Epithelial cell of proximal tubule (primary cell): ENCODE measurements at regions not wholly inside any gene's neighbourhood (a gene's known extent, or its start where the extent isn't known, plus 50 kb on each side); places are given as distances from the start of the nearest gene placed in this dataset.

Source experiments
- DNase-seq: peaks from one replicate; pipeline ENCODE4 v3.0.0-alpha.2; 2011; ENCODE audit warnings: low read depth
- H3K4me3 ChIP-seq: 2 replicates; pipeline ENCODE4 v1.5.1; 2011; ENCODE audit warnings: low read depth, mild to moderate bottlenecking, low read length
- CTCF ChIP-seq: conservative IDR thresholded peaks from 2 replicates; pipeline ENCODE4 v1.5.1; 2012; ENCODE audit warnings: low read depth, mild to moderate bottlenecking, low read length

GRCh38 chr12:77601069-77601468 is 229.6 kb upstream of the NAV3 start:
- no peak overlapping the region for H3K4me3 ChIP-seq
- DNase-seq = no peak
- no peak for TF ChIP-seq CTCF

DNA sequence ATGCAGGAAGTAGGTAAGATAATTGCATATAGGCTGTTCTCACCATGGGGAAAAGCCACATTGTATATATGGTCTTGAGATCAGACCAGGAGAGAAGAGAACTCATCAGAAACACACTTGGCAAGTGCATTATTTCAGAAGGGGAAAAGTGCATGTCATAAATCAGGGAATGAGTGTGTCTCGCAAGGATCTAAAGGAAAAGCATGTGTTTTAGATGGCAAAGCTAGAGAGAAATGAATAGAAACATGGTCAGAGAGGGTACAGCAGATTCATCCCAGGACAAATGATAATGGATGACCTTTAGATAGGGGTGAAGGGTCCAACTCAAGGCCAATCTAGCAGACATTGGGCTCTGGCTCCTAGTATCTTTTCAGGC is 230.2 kb upstream of the NAV3 start:
- H3K4me3 ChIP-seq = no peak overlapping the region
- no peak for TF ChIP-seq CTCF
- DNase-seq = no peak

DNA sequence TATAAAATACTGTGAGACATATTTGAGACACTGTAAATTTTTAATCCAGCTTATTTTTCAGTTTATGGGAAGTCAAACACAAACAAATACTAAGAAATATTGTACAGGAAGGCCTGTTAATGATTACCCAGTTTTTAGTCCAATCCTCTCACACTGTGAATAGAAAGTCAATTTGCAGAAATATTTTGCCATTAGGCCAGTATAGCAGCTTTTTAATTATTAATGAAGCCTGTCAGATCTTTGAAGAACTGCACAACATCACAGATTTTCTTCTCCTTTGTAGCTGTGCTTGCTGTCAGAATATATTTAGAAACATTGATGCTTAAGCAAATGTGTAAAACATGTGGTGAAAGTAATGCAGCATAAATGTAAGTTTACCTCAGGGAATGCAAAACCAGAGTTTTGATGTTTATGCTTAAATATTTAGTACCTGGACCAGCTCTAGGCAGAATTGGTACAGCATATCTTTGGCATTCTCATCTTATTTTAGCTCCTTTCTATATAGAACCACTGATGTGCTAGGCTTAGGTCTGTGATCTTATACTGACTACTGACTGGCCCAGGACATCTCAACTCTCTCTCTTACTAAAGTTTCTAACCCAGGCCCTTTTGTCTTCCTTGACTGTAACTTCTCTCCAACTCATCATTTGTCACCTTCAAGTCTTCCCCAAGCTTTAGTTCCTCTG is 230.8 kb upstream of the NAV3 start:
- TF ChIP-seq CTCF = no peak
- no peak for DNase-seq
- H3K4me3 ChIP-seq = no peak overlapping the region

DNA sequence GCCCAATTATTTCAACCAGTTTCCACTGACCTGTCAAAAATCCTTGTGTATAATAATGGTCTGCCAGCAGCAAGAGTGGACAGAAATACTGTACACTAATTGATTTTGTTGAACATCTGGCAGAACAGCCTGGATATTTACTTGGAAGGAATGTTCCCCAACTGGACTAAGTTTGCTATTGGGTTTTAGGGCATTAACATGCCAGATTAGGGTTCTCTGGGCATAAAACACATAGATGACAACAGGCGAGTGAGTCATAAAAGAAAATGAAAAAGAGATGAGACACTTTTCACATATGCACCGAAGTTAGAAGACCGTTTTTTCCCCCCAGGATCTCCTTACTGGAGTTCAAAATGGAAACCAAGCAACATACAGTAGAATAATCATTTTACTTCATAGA is 236.3 kb upstream of the NAV3 start:
- no peak overlapping the region for H3K4me3 ChIP-seq
- DNase-seq = no peak
- no peak for TF ChIP-seq CTCF

- DNase-seq = no peak
- no peak overlapping the region for H3K4me3 ChIP-seq
- TF ChIP-seq CTCF = no peak
These were observed 237.9 kb upstream of the NAV3 start for GRCh38 chr12:77592836-77593235.

DNA sequence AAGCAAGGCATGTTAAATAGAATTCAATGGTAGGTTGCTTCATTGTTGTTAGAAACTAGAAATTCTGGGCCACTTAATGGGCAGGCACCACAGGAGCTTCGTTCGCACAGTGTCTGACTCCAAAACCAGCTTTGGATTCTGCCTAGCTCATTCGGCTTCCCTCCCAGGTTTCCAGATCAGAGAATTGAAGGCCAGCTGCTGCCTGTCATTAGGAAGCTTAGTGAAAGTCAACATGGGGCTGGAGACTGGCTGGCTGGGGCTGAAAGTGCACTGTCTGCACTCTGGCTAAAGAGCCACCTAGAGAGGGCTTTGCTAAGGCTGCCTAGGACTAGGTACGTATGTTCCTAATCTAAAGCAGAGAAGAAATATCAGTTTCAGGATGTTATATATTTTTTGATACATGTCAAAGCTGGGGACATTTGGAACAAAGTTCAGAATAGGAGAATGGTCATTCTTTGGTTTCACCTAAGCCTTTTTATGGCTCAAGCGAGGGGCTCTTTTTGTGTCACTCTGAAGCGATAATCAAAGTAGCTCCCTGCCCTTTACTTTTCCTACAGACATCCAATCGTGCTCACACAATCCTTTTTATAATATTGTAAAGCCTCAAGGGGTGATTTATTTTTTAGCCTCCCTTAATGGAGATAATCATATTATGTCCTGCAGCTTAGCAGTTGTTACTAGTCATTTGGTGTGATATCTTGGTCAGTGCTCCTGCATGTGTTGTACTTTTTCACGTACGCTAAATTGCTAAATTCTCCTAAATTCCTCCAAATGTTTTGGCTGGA is 238.5 kb upstream of the NAV3 start:
- no peak overlapping the region for H3K4me3 ChIP-seq
- no peak for TF ChIP-seq CTCF
- DNase-seq = no peak

GRCh38 chr12:77590306-77590705 is 240.4 kb upstream of the NAV3 start:
- no peak for DNase-seq
- H3K4me3 ChIP-seq = no peak overlapping the region
- no peak for TF ChIP-seq CTCF
